ENCODE measurements at regions not wholly inside any gene's neighbourhood (a gene's known extent, or its start where the extent isn't known, plus 50 kb on each side); places are given as distances from the start of the nearest gene placed in this dataset.

DNA sequence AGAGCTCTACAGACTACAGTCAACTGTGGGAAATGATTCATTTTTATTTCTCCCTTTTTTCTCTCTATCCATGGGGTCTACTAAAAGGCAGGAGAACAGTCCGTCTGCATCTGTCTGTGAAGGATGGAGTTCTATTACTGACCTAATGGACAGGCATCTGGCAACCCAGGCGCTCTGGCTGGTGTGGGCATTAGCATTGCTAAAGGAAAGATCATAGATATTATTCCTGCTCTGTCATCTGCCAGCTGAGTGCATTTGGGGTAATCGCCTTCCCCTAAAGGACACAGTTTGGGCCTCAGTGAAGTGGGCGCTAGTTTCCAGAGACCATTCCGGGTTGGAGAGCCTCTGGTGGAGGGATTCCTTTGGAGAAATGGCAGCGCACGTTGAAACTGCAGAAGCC, 201.3 kb upstream of the TCERG1L start:
- no peak overlapping the region for H2AFZ ChIP-seq (ENCODE audit: low read depth, low read length)
- no TSS peak for BruUV-seq (replicated peaks)
- intact Hi-C loops (cut with micrococcal nuclease): no loop called here
- ChIA-PET CTCF (no interaction called here), POLR2A (no interaction called here)
- no peaks in the 10 kb centered on the region for H3K36me3 ChIP-seq (ENCODE audit: control insufficient read depth in 2 of 2, extremely low read depth in 1 of 2, insufficient read depth in 2 of 2, low read length in 2 of 2)
- no peak overlapping the region for H3K9ac ChIP-seq (replicated peaks; ENCODE audit: extremely low read depth, insufficient read depth, low read length)
- H3K4me2 ChIP-seq (ENCODE audit: insufficient read depth, low read length): no peak overlapping the region
- no peaks in the 10 kb centered on the region for H3K9me1 ChIP-seq (replicated peaks; ENCODE audit: control insufficient read depth, extremely low read depth, insufficient read depth, low read length)
- DNase-seq (ENCODE audit: low read depth, low spot score) (no peak), FAIRE-seq (no peak)
- TF ChIP-seq JUN (IDR thresholded peaks at IDR 0.05; ENCODE audit: borderline replicate concordance, insufficient read depth, insufficient read length, low read depth) (no peak), EZH2 (IDR thresholded peaks at IDR 0.05; ENCODE audit: borderline replicate concordance, low read depth, low read length, severe bottlenecking) (no peak), GATA2 (IDR thresholded peaks at IDR 0.05; ENCODE audit: insufficient read depth, insufficient read length, low read depth, low read length) (no peak), POLR2AphosphoS5 (IDR thresholded peaks at IDR 0.05; ENCODE audit: insufficient read depth, low read depth, low read length) (no peak), MYC (IDR thresholded peaks at IDR 0.05; ENCODE audit: low read depth, low read length) (no peak)
- TF ChIP-seq, protein P1, sequence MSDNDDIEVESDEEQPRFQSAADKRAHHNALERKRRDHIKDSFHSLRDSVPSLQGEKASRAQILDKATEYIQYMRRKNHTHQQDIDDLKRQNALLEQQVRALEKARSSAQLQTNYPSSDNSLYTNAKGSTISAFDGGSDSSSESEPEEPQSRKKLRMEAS (IDR thresholded peaks at IDR 0.05; ENCODE audit: insufficient read depth, insufficient read length): no peak
- no peak overlapping the region for H3K4me3 ChIP-seq (replicated peaks in 1 of 3; ENCODE audit: insufficient read depth in 1 of 3, low read depth in 1 of 3, low read length in 3 of 3)
- no peaks in the 10 kb centered on the region for H3K79me2 ChIP-seq (ENCODE audit: control insufficient read depth, insufficient read depth, low read length)
- dilution Hi-C loops (cut with MboI; ENCODE audit: extremely low pct_ligation_motif_present, low sequenced_read_pairs): no loop called here
- no peak overlapping the region for H3K27ac ChIP-seq (ENCODE audit: insufficient read depth, low read depth, low read length)
- H3K4me1 ChIP-seq (ENCODE audit: control insufficient read depth, extremely low read depth, insufficient read depth, low read length): no peaks in the 10 kb centered on the region
- no peaks in the 10 kb centered on the region for H4K20me1 ChIP-seq (replicated peaks; ENCODE audit: control insufficient read depth, extremely low read depth, insufficient read depth, low read length)
- H3K27me3 ChIP-seq (ENCODE audit: control insufficient read depth in 2 of 2, insufficient read depth in 2 of 2, low read length in 2 of 2): no peaks in the 10 kb centered on the region
- H3K9me3 ChIP-seq (replicated peaks; ENCODE audit: control insufficient read depth, insufficient read depth, low read length): peaks cover 4% of the 10 kb centered on the region

DNA sequence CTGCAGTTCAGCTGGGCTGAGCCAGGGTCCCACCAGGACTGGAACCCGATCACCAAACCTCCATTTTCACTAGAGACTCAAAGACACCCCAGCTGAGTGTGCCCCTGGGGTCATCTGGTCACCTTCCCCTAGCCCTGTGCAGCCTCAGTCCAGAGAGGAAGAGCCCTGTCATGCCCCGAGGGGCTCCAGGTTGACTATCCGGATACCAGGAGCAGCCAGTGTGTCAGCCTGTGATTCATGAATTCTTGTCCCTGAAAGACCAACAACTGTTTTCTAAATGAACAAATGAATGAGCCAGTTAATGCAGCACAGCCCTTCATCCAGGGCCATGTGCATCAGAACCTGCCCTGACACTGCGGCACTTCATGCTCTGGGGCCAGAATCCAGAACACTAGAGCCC, 201.9 kb upstream of the TCERG1L start:
- H3K4me3 ChIP-seq (replicated peaks in 1 of 3; ENCODE audit: insufficient read depth in 1 of 3, low read depth in 1 of 3, low read length in 3 of 3): no peak overlapping the region
- no peaks in the 10 kb centered on the region for H3K27me3 ChIP-seq (ENCODE audit: control insufficient read depth in 2 of 2, insufficient read depth in 2 of 2, low read length in 2 of 2)
- H2AFZ ChIP-seq (ENCODE audit: low read depth, low read length): no peak overlapping the region
- TF ChIP-seq JUN (IDR thresholded peaks at IDR 0.05; ENCODE audit: borderline replicate concordance, insufficient read depth, insufficient read length, low read depth) (no peak), FOS (IDR thresholded peaks at IDR 0.05; ENCODE audit: borderline replicate concordance, insufficient read depth, low read length) (no peak), MYC (IDR thresholded peaks at IDR 0.05; ENCODE audit: low read depth, low read length) (no peak)
- no peaks in the 10 kb centered on the region for H3K9me1 ChIP-seq (replicated peaks; ENCODE audit: control insufficient read depth, extremely low read depth, insufficient read depth, low read length)
- no peak for DNase-seq (ENCODE audit: low read depth, low spot score)
- no peaks in the 10 kb centered on the region for H3K79me2 ChIP-seq (ENCODE audit: control insufficient read depth, insufficient read depth, low read length)
- no peak overlapping the region for H3K4me2 ChIP-seq (ENCODE audit: insufficient read depth, low read length)
- ChIA-PET CTCF (no interaction called here), POLR2A (no interaction called here)
- no peaks in the 10 kb centered on the region for H3K36me3 ChIP-seq (ENCODE audit: control insufficient read depth in 2 of 2, extremely low read depth in 1 of 2, insufficient read depth in 2 of 2, low read length in 2 of 2)
- dilution Hi-C loops (cut with MboI; ENCODE audit: extremely low pct_ligation_motif_present, low sequenced_read_pairs): no loop called here
- peaks cover 4% of the 10 kb centered on the region for H3K9me3 ChIP-seq (replicated peaks; ENCODE audit: control insufficient read depth, insufficient read depth, low read length)
- no peak for FAIRE-seq
- intact Hi-C loops (cut with micrococcal nuclease): no loop called here
- H3K4me1 ChIP-seq (ENCODE audit: control insufficient read depth, extremely low read depth, insufficient read depth, low read length): no peaks in the 10 kb centered on the region
- H4K20me1 ChIP-seq (replicated peaks; ENCODE audit: control insufficient read depth, extremely low read depth, insufficient read depth, low read length): no peaks in the 10 kb centered on the region
- H3K9ac ChIP-seq (replicated peaks; ENCODE audit: extremely low read depth, insufficient read depth, low read length): no peak overlapping the region
- no TSS peak for BruUV-seq (replicated peaks)
- H3K27ac ChIP-seq (ENCODE audit: insufficient read depth, low read depth, low read length): no peak overlapping the region
